ENCODE measurements at regions not wholly inside any gene's neighbourhood (a gene's known extent, or its start where the extent isn't known, plus 50 kb on each side); places are given as distances from the start of the nearest gene placed in this dataset.

DNA sequence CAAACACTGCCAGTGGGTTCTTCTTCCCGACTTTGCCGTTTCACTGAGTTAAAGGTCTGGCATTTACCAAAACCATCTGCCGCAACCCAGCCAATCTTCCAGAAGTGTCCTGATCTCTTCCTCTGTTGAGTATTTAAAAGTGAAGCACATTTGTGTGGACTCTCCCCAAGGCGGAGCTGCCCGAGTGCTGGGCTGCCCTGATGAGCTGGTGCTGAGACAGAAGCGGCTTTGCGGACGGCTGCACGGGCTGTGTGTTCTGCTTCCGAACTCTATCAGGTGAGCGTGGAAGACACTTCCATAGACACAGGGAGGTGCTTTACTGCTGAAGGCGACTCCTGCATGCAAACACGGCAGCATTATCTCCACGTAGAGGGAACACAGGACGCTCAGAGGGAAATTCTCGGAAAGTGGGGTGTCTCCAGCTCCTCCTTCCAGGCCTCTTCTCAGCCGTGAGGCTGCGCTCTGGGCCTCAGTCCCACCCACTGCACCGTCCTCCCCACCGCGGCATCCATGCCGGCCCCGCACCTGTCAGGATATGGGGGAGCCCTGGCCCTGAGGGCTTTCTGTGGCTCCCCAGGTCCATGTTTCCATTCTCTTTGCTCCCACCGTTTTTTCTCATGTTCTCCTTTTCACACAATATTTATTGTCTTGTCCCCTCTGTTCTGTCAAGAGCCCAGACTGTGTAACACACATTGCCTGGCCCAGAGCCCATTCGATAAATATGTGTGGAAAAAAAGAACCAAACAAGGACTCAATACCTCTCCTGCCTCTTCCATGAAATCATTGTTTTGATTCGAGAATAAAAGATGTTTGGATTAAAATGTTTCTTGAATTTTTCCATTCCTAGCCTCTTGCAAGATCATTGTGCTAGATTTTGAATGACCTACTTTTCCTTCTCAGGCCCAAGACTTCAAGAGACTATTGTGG is 205.1 kb downstream of the DLL1 start:
- no peak for DNase-seq (ENCODE audit: low read depth in 3 of 3)

DNA sequence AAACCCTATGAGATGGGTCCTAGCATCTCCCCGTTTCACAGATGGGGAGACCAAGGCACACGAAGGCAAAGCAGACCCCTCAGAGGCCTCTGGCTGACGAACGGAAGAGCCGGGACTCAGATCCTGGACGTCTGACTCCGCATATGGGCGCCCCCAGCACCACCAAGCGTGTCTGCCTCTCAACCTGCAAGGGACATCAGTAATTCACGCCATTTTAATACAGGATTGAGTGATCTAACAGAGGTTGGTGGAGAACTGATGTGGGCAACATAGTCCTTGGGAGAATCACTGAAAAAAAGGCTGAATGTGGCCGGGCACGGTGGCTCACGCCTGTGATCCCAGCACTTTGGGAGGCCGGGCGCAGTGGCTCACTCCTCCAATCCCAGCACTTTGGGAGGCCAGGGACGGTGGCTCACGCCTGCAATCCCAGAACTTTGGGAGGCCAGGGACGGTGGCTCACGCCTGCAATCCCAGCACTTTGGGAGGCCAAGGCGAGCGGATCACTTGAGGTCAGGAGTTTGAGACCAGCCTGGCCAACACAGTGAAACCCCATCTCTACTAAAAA is 206.6 kb downstream of the DLL1 start:
- DNase-seq (ENCODE audit: low read depth in 3 of 3) = no peak

- DNase-seq (ENCODE audit: low read depth in 3 of 3) = no peak
Observed at GRCh38 chr6:170083236-170084051, 207.4 kb downstream of the DLL1 start.

- DNase-seq (ENCODE audit: low read depth in 3 of 3) = no peak
Observed at GRCh38 chr6:170082531-170083187, 208.2 kb downstream of the DLL1 start.

GRCh38 chr6:170082067-170082466 is 208.8 kb downstream of the DLL1 start:
- no peak for DNase-seq (ENCODE audit: low read depth in 3 of 3)

DNA sequence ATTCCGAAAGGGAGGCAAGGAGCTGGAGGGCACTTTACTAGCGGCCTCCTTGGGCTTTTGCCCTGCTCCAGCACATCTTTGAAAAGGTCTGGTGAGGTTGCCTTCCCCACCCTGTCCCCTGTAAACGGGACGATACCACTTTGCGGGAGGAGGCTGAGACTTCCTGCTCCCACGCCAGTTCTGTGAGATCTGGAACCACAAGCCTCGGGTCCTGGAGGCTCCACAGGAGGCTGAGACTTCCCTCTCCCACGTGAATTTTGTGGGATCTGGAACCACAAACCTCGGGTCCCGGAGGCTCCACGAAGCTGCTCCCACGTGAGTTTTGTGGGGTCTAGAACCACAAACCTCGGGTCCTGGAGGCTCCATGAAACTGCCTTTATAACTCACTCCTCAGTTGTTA is 209.3 kb downstream of the DLL1 start:
- no peak for DNase-seq (ENCODE audit: low read depth in 3 of 3)

GRCh38 chr6:170080828-170081371 is 210.0 kb downstream of the DLL1 start:
- no peak for DNase-seq (ENCODE audit: low read depth in 3 of 3)

DNA sequence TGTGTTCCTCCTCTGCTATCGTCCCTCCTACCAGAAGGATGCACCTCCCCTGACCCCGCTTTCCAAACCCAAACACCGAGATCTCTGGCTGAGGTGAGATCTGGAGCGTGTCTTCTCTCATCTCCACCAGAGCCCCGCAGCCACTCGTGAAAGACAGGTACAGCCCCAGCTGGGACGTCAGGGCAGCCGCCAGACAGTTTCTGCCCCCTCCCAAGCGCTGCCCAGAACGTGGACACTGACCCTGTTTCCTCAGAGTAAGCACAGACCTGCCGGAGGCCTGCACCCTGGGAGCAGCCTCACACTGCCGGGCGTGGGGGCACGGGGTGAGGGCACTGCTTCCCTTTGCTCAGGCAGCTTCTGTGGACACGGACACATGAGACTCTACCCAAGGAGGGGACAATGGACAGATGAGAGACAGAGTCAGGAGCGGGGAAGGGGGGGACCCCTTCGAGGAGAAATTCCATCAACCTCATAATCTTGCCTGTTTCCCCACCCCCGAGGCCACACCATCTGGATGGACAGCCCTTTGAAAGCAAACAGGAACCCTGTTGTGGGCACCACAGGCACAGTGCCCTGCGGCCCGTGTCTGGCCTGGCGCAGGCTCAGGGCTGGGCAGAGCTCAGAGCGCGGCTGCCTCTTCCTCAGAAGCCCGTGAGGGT is 210.6 kb downstream of the DLL1 start:
- DNase-seq (ENCODE audit: low read depth in 3 of 3) = no peak

GRCh38 chr6:170076466-170077165 is 214.3 kb downstream of the DLL1 start:
- DNase-seq (ENCODE audit: low read depth in 3 of 3) = no peak

DNA sequence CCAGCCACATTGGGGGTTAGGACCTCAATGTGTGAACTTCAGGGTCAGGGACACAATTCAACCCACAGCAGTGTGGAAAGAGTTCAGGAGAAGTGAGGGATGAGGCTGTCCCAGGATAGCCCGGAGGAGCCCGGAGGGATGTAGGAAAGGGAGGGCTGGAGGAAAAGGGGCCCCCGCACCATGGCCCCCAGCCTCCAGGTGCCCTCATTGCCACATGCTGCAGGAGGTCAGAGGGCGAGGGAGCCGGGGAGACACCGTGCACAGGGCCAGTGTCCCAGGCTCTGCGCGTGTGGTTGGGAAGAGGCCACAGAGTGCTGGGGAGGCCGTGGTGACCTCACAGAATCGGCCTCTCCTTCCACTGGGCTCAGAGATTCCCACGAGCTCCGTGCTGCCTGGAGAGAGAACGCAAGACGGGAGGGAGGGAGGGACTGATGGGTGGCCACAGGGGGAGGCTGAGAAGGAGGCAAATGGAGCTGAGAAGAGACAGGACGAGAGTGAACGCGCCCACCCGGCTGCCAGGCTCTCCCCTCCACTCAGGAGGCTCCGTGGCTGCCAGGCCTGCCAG is 215.1 kb downstream of the DLL1 start:
- no peak for DNase-seq (ENCODE audit: low read depth in 3 of 3)

- no peak for DNase-seq (ENCODE audit: low read depth in 3 of 3)
Observed at GRCh38 chr6:170074907-170075306, 216.0 kb downstream of the DLL1 start.

GRCh38 chr6:170074435-170074834 is 216.4 kb downstream of the DLL1 start:
- DNase-seq (ENCODE audit: low read depth in 3 of 3) = no peak

- no peak for DNase-seq (ENCODE audit: low read depth in 3 of 3)
Observed at GRCh38 chr6:170073846-170074245, 217.0 kb downstream of the DLL1 start.

GRCh38 chr6:170072246-170072645 is 218.6 kb downstream of the DLL1 start:
- no peak for DNase-seq (ENCODE audit: low read depth in 3 of 3)

- DNase-seq (ENCODE audit: low read depth in 3 of 3) = no peak
Observed at GRCh38 chr6:170069611-170070010, 221.3 kb downstream of the DLL1 start.

DNA sequence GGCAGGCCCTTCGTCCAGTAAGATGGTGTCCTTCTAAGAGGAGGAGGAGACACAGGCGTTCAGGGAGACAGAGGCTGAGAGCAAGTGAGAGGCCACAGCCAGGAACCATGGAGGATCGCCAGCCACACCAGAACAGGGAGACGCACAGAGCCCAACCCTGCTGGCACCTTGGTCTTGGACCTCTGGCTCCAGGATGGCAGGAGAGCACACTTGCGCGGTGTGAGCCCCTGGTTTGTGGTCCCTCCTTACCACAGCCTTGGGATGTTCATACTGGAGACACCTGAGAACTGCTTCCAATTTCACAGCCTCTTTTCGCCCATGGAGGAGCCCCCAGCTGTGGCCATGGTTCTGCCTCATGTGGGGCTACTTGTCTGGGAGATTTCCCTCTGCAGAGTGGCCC is 222.4 kb downstream of the DLL1 start:
- DNase-seq (ENCODE audit: low read depth in 3 of 3) = no peak

- DNase-seq (ENCODE audit: low read depth in 3 of 3) = no peak
Observed at GRCh38 chr6:170067923-170068360, 222.9 kb downstream of the DLL1 start.

DNA sequence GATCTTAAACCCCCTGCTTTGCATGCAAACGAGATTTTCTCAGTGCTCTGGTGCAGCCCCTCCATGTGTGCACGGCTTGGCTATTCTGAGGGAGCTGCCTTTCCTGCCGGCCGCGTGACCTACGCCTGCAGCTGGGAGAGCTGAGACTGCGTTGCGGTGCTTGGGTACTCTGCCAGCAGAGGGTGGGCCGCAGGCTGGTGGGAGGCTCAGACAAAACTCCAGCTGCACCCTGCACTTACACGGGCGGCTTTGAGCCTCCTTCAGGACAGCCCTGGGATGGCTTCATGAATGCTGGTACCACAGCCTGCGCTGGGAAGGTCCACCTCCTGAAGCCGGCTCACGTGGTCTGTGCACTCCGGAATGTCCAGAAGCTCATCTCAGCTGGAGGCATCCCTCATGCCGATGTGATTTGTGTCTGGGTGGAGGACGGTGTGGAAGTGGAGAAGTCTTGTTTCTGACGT is 223.7 kb downstream of the DLL1 start:
- no peak for DNase-seq (ENCODE audit: low read depth in 3 of 3)

DNA sequence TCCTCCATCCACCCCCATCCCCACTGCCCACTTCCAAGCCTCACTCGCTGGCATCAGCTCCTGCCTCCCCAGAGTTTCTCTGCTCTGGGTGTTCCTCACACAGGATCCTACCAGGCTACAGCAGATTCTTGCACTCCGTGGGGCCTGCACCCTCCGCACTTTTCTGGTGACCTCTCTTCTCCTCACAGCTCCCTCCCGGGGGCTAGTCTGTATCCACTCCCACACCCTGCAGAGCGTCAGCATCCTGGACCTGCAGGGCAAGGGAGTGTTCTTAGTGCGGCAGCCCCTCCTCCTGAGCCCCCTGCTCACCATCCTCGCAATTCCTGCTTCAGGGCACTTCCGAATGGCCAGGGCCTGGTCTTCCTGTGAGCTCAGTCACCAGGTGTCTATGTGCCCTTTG is 224.2 kb downstream of the DLL1 start:
- DNase-seq (ENCODE audit: low read depth in 3 of 3) = no peak

All from stimulated activated CD4-positive, alpha-beta T cell treated with anti-CD3 and anti-CD28 coated beads, TNF-alpha, amount 100 ng/mL, for 4 hours (primary cell).